ENCODE measurements at regions not wholly inside any gene's neighbourhood (a gene's known extent, or its start where the extent isn't known, plus 50 kb on each side); places are given as distances from the start of the nearest gene placed in this dataset.

DNA sequence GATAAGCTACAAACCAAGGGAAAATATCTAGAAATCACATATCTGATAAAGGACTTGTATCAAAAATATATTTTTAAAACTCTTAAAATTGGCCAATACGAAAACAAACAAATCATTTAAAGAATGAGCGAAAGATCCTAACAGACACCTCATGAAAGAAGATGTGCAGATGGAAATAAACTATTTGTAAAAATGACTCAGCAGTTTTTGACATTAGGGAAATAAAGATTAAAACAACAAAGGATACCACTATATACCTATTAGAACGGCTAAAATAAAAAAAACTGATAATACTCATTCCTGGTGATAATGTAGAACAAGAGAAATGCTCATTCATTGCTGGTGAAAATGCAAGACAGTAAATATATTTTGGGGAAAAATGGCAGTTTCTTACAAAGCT is 506.4 kb downstream of the KLHL4 start:
- TF ChIP-seq, protein P1, sequence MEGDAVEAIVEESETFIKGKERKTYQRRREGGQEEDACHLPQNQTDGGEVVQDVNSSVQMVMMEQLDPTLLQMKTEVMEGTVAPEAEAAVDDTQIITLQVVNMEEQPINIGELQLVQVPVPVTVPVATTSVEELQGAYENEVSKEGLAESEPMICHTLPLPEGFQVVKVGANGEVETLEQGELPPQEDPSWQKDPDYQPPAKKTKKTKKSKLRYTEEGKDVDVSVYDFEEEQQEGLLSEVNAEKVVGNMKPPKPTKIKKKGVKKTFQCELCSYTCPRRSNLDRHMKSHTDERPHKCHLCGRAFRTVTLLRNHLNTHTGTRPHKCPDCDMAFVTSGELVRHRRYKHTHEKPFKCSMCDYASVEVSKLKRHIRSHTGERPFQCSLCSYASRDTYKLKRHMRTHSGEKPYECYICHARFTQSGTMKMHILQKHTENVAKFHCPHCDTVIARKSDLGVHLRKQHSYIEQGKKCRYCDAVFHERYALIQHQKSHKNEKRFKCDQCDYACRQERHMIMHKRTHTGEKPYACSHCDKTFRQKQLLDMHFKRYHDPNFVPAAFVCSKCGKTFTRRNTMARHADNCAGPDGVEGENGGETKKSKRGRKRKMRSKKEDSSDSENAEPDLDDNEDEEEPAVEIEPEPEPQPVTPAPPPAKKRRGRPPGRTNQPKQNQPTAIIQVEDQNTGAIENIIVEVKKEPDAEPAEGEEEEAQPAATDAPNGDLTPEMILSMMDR (conservative IDR thresholded peaks at IDR 0.05; ENCODE audit: low read depth in 2 of 2) = no peak
- TF ChIP-seq, protein P2, sequence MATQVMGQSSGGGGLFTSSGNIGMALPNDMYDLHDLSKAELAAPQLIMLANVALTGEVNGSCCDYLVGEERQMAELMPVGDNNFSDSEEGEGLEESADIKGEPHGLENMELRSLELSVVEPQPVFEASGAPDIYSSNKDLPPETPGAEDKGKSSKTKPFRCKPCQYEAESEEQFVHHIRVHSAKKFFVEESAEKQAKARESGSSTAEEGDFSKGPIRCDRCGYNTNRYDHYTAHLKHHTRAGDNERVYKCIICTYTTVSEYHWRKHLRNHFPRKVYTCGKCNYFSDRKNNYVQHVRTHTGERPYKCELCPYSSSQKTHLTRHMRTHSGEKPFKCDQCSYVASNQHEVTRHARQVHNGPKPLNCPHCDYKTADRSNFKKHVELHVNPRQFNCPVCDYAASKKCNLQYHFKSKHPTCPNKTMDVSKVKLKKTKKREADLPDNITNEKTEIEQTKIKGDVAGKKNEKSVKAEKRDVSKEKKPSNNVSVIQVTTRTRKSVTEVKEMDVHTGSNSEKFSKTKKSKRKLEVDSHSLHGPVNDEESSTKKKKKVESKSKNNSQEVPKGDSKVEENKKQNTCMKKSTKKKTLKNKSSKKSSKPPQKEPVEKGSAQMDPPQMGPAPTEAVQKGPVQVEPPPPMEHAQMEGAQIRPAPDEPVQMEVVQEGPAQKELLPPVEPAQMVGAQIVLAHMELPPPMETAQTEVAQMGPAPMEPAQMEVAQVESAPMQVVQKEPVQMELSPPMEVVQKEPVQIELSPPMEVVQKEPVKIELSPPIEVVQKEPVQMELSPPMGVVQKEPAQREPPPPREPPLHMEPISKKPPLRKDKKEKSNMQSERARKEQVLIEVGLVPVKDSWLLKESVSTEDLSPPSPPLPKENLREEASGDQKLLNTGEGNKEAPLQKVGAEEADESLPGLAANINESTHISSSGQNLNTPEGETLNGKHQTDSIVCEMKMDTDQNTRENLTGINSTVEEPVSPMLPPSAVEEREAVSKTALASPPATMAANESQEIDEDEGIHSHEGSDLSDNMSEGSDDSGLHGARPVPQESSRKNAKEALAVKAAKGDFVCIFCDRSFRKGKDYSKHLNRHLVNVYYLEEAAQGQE (IDR thresholded peaks at IDR 0.05; ENCODE audit: unreplicated experiment) = no peak
- no peak for TF ChIP-seq POLR2AphosphoS5 (IDR thresholded peaks at IDR 0.05; ENCODE audit: low read depth)
- TF ChIP-seq, protein P3, sequence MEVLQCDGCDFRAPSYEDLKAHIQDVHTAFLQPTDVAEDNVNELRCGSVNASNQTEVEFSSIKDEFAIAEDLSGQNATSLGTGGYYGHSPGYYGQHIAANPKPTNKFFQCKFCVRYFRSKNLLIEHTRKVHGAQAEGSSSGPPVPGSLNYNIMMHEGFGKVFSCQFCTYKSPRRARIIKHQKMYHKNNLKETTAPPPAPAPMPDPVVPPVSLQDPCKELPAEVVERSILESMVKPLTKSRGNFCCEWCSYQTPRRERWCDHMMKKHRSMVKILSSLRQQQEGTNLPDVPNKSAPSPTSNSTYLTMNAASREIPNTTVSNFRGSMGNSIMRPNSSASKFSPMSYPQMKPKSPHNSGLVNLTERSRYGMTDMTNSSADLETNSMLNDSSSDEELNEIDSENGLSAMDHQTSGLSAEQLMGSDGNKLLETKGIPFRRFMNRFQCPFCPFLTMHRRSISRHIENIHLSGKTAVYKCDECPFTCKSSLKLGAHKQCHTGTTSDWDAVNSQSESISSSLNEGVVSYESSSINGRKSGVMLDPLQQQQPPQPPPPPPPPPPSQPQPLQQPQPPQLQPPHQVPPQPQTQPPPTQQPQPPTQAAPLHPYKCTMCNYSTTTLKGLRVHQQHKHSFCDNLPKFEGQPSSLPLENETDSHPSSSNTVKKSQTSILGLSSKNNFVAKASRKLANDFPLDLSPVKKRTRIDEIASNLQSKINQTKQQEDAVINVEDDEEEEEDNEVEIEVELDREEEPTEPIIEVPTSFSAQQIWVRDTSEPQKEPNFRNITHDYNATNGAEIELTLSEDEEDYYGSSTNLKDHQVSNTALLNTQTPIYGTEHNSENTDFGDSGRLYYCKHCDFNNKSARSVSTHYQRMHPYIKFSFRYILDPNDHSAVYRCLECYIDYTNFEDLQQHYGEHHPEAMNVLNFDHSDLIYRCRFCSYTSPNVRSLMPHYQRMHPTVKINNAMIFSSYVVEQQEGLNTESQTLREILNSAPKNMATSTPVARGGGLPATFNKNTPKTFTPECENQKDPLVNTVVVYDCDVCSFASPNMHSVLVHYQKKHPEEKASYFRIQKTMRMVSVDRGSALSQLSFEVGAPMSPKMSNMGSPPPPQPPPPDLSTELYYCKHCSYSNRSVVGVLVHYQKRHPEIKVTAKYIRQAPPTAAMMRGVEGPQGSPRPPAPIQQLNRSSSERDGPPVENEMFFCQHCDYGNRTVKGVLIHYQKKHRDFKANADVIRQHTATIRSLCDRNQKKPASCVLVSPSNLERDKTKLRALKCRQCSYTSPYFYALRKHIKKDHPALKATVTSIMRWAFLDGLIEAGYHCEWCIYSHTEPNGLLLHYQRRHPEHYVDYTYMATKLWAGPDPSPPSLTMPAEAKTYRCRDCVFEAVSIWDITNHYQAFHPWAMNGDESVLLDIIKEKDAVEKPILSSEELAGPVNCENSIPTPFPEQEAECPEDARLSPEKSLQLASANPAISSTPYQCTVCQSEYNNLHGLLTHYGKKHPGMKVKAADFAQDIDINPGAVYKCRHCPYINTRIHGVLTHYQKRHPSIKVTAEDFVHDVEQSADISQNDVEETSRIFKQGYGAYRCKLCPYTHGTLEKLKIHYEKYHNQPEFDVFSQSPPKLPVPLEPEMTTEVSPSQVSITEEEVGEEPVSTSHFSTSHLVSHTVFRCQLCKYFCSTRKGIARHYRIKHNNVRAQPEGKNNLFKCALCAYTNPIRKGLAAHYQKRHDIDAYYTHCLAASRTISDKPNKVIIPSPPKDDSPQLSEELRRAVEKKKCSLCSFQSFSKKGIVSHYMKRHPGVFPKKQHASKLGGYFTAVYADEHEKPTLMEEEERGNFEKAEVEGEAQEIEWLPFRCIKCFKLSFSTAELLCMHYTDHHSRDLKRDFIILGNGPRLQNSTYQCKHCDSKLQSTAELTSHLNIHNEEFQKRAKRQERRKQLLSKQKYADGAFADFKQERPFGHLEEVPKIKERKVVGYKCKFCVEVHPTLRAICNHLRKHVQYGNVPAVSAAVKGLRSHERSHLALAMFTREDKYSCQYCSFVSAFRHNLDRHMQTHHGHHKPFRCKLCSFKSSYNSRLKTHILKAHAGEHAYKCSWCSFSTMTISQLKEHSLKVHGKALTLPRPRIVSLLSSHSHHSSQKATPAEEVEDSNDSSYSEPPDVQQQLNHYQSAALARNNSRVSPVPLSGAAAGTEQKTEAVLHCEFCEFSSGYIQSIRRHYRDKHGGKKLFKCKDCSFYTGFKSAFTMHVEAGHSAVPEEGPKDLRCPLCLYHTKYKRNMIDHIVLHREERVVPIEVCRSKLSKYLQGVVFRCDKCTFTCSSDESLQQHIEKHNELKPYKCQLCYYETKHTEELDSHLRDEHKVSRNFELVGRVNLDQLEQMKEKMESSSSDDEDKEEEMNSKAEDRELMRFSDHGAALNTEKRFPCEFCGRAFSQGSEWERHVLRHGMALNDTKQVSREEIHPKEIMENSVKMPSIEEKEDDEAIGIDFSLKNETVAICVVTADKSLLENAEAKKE (CRISPR knock-in tag; IDR thresholded peaks at IDR 0.05) = no peak

Measured in GM23338 (cell line).